SJCRH30 (cell line): ENCODE measurements at regions not wholly inside any gene's neighbourhood (a gene's known extent, or its start where the extent isn't known, plus 50 kb on each side); places are given as distances from the start of the nearest gene placed in this dataset.

Source experiments
- DNase-seq, 2 experiments: peaks; one replicate each; pipeline ENCODE4 v3.0.0-alpha.2; 2015 to 2020
- H3K27ac ChIP-seq: fragments of 250-450 bp; sonication (Bioruptor Pico); 2 replicates; pipeline ENCODE4 v1.5.1; 2020; ENCODE audit warnings: mild to moderate bottlenecking, moderate library complexity
- H3K27me3 ChIP-seq: fragments of 250-450 bp; sonication (Bioruptor Pico); 2 replicates; pipeline ENCODE4 v1.5.1; 2020; ENCODE audit warnings: mild to moderate bottlenecking, moderate library complexity
- H3K36me3 ChIP-seq: fragments of 250-450 bp; sonication (Bioruptor Pico); 2 replicates; pipeline ENCODE4 v1.5.1; 2020; ENCODE audit warnings: mild to moderate bottlenecking, moderate library complexity
- H3K4me1 ChIP-seq: fragments of 250-450 bp; sonication (Bioruptor Pico); 2 replicates; pipeline ENCODE4 v1.5.1; 2020; ENCODE audit warnings: mild to moderate bottlenecking, moderate library complexity
- H3K4me3 ChIP-seq: fragments of 250-450 bp; sonication (Bioruptor Pico); 2 replicates; pipeline ENCODE4 v1.5.1; 2020; ENCODE audit warnings: mild to moderate bottlenecking, moderate library complexity
- H3K9me3 ChIP-seq: fragments of 250-450 bp; sonication (Bioruptor Pico); replicated peaks from 2 replicates; pipeline ENCODE4 v1.5.1; 2020; ENCODE audit warnings: mild to moderate bottlenecking, moderate library complexity

DNA sequence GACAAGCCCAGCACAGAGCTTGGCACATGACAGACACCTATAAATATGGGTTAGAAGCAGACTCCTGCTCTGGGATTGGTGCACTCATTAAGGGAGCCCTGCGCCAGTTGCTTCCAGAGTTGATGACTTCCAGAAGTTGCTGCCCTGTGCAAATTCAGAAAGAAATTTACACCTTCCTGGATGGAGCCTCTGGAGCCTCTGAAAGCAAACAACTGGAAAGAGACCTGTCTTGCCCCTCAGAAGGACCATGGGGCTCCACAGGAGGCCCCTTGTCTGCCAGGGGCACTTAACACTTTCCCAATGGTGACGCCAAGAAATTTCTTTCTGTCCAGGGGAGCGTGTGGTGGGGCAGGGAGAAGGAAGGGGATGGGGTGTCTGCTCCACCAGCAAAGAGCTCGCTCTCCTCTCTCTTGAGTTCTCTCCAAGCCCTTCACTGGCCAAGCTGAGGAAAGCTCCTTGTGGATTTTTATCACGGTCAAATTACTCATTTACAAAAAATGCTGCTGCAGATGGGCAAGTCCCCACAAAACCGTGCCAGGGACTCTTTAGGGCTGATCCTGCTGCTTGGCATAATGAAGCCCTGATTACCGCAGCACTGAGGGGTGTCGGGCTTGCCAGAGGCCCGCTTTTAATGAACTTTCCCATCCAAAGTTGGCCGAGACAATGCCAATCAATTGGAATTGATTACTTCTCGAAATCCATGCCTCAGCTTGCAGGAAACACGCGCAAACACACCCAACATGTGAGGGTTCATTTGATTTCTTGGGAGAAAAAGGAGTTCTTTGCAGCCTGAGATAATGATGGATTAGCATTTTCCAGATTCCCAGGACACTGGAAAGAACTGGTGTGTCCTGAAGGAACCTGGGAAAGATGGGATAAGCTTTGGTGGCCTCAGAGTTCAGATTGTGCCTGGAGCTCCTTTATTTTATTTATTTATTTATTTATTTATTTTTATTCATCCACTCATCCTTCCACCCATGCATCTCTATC lies 583.6 kb upstream of the CDH5 start:
- Histone ChIP-seq H3K27me3 (no peaks in the 10 kb centered on the region), H3K36me3 (no peaks in the 10 kb centered on the region), H3K27ac (no peak overlapping the region), H3K4me3 (no peak overlapping the region), H3K4me1 (peaks cover 35% of the 10 kb centered on the region), H3K9me3 (no peaks in the 10 kb centered on the region)
- no peak for DNase-seq

DNA sequence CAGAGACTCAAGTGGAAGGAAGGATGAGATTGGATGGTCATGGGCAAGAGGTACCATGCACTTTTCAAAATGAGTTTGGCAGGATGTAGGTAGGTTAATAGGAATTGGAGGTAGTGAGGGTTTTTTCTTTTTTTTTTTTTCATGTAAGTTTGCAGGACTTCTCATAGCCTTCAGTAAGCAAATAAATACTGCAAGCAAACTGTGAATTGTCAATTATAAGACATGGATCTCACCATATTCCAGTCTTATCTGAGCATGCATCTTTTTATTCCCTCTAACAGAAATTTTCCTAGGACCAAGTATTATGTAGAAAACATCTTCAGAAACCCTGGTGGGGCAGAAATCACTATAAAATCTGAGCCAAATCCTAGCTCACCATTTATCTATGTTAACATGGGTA lies 584.6 kb upstream of the CDH5 start:
- Histone ChIP-seq H3K9me3 (peaks cover 9% of the 10 kb centered on the region), H3K27me3 (no peaks in the 10 kb centered on the region), H3K27ac (no peak overlapping the region), H3K4me3 (no peak overlapping the region), H3K36me3 (no peaks in the 10 kb centered on the region), H3K4me1 (peaks cover 25% of the 10 kb centered on the region)
- no peak for DNase-seq

GRCh38 chr16:65781363-65781762 lies 585.1 kb upstream of the CDH5 start:
- H3K36me3 ChIP-seq = no peaks in the 10 kb centered on the region
- peaks cover 21% of the 10 kb centered on the region for H3K4me1 ChIP-seq
- no peak overlapping the region for H3K4me3 ChIP-seq
- peaks cover 14% of the 10 kb centered on the region for H3K9me3 ChIP-seq
- DNase-seq = no peak
- no peak overlapping the region for H3K27ac ChIP-seq
- no peaks in the 10 kb centered on the region for H3K27me3 ChIP-seq

- H3K9me3 ChIP-seq = peaks cover 16% of the 10 kb centered on the region
- no peaks in the 10 kb centered on the region for H3K27me3 ChIP-seq
- H3K27ac ChIP-seq = peak overlapping the region; percentile 69
- peak; percentile 87 to 93 for DNase-seq
- peaks cover 21% of the 10 kb centered on the region for H3K4me1 ChIP-seq
- no peak overlapping the region for H3K4me3 ChIP-seq
- H3K36me3 ChIP-seq = no peaks in the 10 kb centered on the region
Measured at GRCh38 chr16:65779201-65779600, 587.3 kb upstream of the CDH5 start.

- Histone ChIP-seq H3K36me3 (no peaks in the 10 kb centered on the region), H3K9me3 (peaks cover 17% of the 10 kb centered on the region), H3K27me3 (no peaks in the 10 kb centered on the region), H3K4me1 (peaks cover 13% of the 10 kb centered on the region), H3K27ac (no peak overlapping the region), H3K4me3 (no peak overlapping the region)
- DNase-seq = no peak
Measured at GRCh38 chr16:65776639-65777183, 589.8 kb upstream of the CDH5 start.

- no peak overlapping the region for H3K27ac ChIP-seq
- H3K36me3 ChIP-seq = no peaks in the 10 kb centered on the region
- no peak for DNase-seq
- no peak overlapping the region for H3K4me3 ChIP-seq
- peaks cover 26% of the 10 kb centered on the region for H3K9me3 ChIP-seq
- peaks cover 13% of the 10 kb centered on the region for H3K4me1 ChIP-seq
- no peaks in the 10 kb centered on the region for H3K27me3 ChIP-seq
Measured at GRCh38 chr16:65775829-65776228, 590.7 kb upstream of the CDH5 start.

- Histone ChIP-seq H3K4me3 (no peak overlapping the region), H3K27me3 (no peaks in the 10 kb centered on the region), H3K36me3 (no peaks in the 10 kb centered on the region), H3K9me3 (peaks cover 40% of the 10 kb centered on the region), H3K4me1 (peaks cover 10% of the 10 kb centered on the region), H3K27ac (no peak overlapping the region)
- DNase-seq = no peak
Measured at GRCh38 chr16:65774350-65774749, 592.1 kb upstream of the CDH5 start.

GRCh38 chr16:65773301-65773874 lies 593.1 kb upstream of the CDH5 start:
- Histone ChIP-seq H3K9me3 (peaks cover 45% of the 10 kb centered on the region), H3K36me3 (no peaks in the 10 kb centered on the region), H3K4me1 (peaks cover 3% of the 10 kb centered on the region), H3K4me3 (no peak overlapping the region), H3K27ac (no peak overlapping the region), H3K27me3 (no peaks in the 10 kb centered on the region)
- DNase-seq = no peak

DNA sequence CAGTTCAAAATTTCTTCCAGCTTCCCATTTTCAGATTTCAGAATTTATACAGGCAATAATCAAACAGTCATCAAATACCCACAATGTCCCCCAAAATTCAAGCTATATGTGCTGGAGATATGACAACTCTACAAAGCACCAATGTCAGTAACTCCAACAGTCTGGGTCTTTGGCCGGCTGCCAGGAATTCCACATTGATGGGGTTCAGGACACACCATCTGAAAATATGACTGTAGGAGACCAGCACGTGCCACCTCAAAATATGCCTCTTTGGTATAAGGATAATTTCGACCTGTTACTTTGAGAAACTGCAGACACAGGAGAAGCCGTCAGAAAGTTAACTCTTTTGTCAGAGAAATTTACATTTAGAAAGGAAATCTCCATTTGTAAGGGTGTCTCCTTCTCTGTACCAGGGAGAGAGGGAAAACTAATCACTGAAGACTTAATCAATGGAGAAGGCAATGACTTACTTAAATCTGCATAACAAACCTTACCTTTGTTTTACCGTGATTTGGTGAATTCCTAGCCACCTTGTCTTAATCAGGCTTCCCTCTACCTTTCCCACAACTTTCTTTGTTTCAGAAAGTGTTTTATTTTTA lies 594.3 kb upstream of the CDH5 start:
- H3K27ac ChIP-seq = no peak overlapping the region
- no peaks in the 10 kb centered on the region for H3K27me3 ChIP-seq
- peaks cover 39% of the 10 kb centered on the region for H3K9me3 ChIP-seq
- no peaks in the 10 kb centered on the region for H3K36me3 ChIP-seq
- DNase-seq = no peak
- H3K4me1 ChIP-seq = peaks cover 8% of the 10 kb centered on the region
- no peak overlapping the region for H3K4me3 ChIP-seq

GRCh38 chr16:65771707-65772106 lies 594.8 kb upstream of the CDH5 start:
- peaks cover 13% of the 10 kb centered on the region for H3K4me1 ChIP-seq
- H3K27me3 ChIP-seq = no peaks in the 10 kb centered on the region
- peaks cover 34% of the 10 kb centered on the region for H3K9me3 ChIP-seq
- no peaks in the 10 kb centered on the region for H3K36me3 ChIP-seq
- no peak for DNase-seq
- H3K27ac ChIP-seq = no peak overlapping the region
- H3K4me3 ChIP-seq = no peak overlapping the region

GRCh38 chr16:65770752-65771151 lies 595.7 kb upstream of the CDH5 start:
- DNase-seq = no peak
- Histone ChIP-seq H3K4me1 (peaks cover 19% of the 10 kb centered on the region), H3K27me3 (no peaks in the 10 kb centered on the region), H3K27ac (no peak overlapping the region), H3K4me3 (no peak overlapping the region), H3K36me3 (no peaks in the 10 kb centered on the region), H3K9me3 (peaks cover 29% of the 10 kb centered on the region)

- Histone ChIP-seq H3K36me3 (no peaks in the 10 kb centered on the region), H3K4me3 (no peak overlapping the region), H3K4me1 (peaks cover 19% of the 10 kb centered on the region), H3K27ac (no peak overlapping the region), H3K27me3 (no peaks in the 10 kb centered on the region), H3K9me3 (peaks cover 29% of the 10 kb centered on the region)
- DNase-seq = no peak
Measured at GRCh38 chr16:65769776-65770438, 596.6 kb upstream of the CDH5 start.

GRCh38 chr16:65769055-65769465 lies 597.4 kb upstream of the CDH5 start:
- no peak overlapping the region for H3K4me3 ChIP-seq
- no peaks in the 10 kb centered on the region for H3K36me3 ChIP-seq
- H3K27ac ChIP-seq = no peak overlapping the region
- DNase-seq = no peak
- H3K4me1 ChIP-seq = peaks cover 19% of the 10 kb centered on the region
- H3K9me3 ChIP-seq = peaks cover 29% of the 10 kb centered on the region
- H3K27me3 ChIP-seq = no peaks in the 10 kb centered on the region

DNA sequence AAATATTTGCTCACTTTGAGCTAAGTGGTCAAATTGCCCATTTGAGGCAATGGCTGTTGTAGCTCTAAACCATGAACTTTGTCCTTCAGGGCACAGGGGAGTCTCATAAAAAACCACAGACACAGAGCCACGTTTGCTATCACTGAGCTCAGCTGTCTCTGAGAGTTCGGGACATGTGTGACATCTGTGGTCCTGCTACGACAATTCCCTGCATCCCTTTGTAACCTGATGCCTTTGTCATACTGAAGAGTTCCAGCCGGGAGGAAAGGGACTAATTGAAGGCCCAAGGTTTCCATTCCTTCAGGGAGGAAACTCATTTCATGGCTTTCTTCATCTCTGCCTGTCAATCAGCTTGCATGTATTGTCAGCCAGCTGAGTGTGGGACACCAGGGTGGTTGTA lies 599.4 kb upstream of the CDH5 start:
- Histone ChIP-seq H3K4me1 (peaks cover 19% of the 10 kb centered on the region), H3K36me3 (no peaks in the 10 kb centered on the region), H3K27me3 (no peaks in the 10 kb centered on the region), H3K9me3 (peaks cover 29% of the 10 kb centered on the region), H3K4me3 (no peak overlapping the region), H3K27ac (no peak overlapping the region)
- peak; percentile 40 to 80 for DNase-seq
